ENCODE measurements at regions not wholly inside any gene's neighbourhood (a gene's known extent, or its start where the extent isn't known, plus 50 kb on each side); places are given as distances from the start of the nearest gene placed in this dataset.

GRCh38 chr5:2001300-2001699 lies 118.6 kb upstream of the IRX4 start:
- Mint-ChIP-seq H3K9me3 (peaks cover 6% of the 10 kb centered on the region), H3K36me3 (ENCODE audit: low read depth) (no peaks in the 10 kb centered on the region; the same call in 2 of the 3 replicates), H3K27me3 (ENCODE audit: insufficient read depth, low read depth, poor library complexity) (peaks cover 7% of the 10 kb centered on the region), H3K4me1 (peaks cover 11% of the 10 kb centered on the region), H3K4me3 (no peak overlapping the region), H3K27ac (no peak overlapping the region)
- Histone ChIP-seq H3K4me2 (no peak overlapping the region), H3K27ac (ENCODE audit: low read depth) (no peak overlapping the region), H3K79me2 (replicated peaks; ENCODE audit: insufficient read depth) (no peaks in the 10 kb centered on the region), H3K4me3 (no peak overlapping the region), H2AFZ (no peak overlapping the region), H4K20me1 (replicated peaks; ENCODE audit: insufficient read depth) (no peaks in the 10 kb centered on the region), H3K9me2 (ENCODE audit: insufficient read depth) (peaks cover 16% of the 10 kb centered on the region), H3K4me1 (ENCODE audit: insufficient read depth) (no peaks in the 10 kb centered on the region), H3K27me3 (ENCODE audit: insufficient read depth) (no peaks in the 10 kb centered on the region), H3K36me3 (ENCODE audit: insufficient read depth) (no peaks in the 10 kb centered on the region), H3F3A (replicated peaks; ENCODE audit: low read depth) (no peaks in the 10 kb centered on the region)
- no peak for ATAC-seq
- no peak for TF ChIP-seq CREB1 (CRISPR knock-in tag; IDR thresholded peaks at IDR 0.05; ENCODE audit: low read depth)
- no peak for TF ChIP-seq ETS1 (IDR thresholded peaks at IDR 0.05)
- TF ChIP-seq EZH2phosphoT487 (IDR thresholded peaks at IDR 0.05; ENCODE audit: unreplicated experiment): no peak
- TF ChIP-seq POLR2AphosphoS5 (IDR thresholded peaks at IDR 0.05; ENCODE audit: low read depth): no peak
- no peak for TF ChIP-seq JUNB (IDR thresholded peaks at IDR 0.05; ENCODE audit: unreplicated experiment)
- no peak for TF ChIP-seq ZNF114 (CRISPR knock-in tag; IDR thresholded peaks at IDR 0.05)
- no peak for DNase-seq (ENCODE audit: low spot score)

- no peak overlapping the region for H3K4me3 ChIP-seq
- Mint-ChIP-seq H3K36me3 (ENCODE audit: low read depth) (no peaks in the 10 kb centered on the region; the same call in 2 of the 3 replicates), H3K4me1 (peaks cover 11% of the 10 kb centered on the region), H3K27ac (no peak overlapping the region), H3K27me3 (ENCODE audit: insufficient read depth, low read depth, poor library complexity) (peaks cover 7% of the 10 kb centered on the region), H3K4me3 (no peak overlapping the region), H3K9me3 (peaks cover 6% of the 10 kb centered on the region)
- H3K9me2 ChIP-seq (ENCODE audit: insufficient read depth): peaks cover 16% of the 10 kb centered on the region
- H3K79me2 ChIP-seq (replicated peaks; ENCODE audit: insufficient read depth): no peaks in the 10 kb centered on the region
- H3F3A ChIP-seq (replicated peaks; ENCODE audit: low read depth): no peaks in the 10 kb centered on the region
- DNase-seq (ENCODE audit: low spot score): no peak
- no peak for ATAC-seq
- H3K36me3 ChIP-seq (ENCODE audit: insufficient read depth): no peaks in the 10 kb centered on the region
- H3K4me1 ChIP-seq (ENCODE audit: insufficient read depth): no peaks in the 10 kb centered on the region
- no peaks in the 10 kb centered on the region for H4K20me1 ChIP-seq (replicated peaks; ENCODE audit: insufficient read depth)
- H3K27me3 ChIP-seq (ENCODE audit: insufficient read depth): no peaks in the 10 kb centered on the region
- no peak overlapping the region for H3K4me2 ChIP-seq
- no peak overlapping the region for H3K27ac ChIP-seq (ENCODE audit: low read depth)
- no peak overlapping the region for H2AFZ ChIP-seq
- TF ChIP-seq EZH2 (IDR thresholded peaks at IDR 0.05; ENCODE audit: low read depth, unreplicated experiment): no peak
- TF ChIP-seq ZNF331 (CRISPR knock-in tag; IDR thresholded peaks at IDR 0.05; ENCODE audit: low read depth): no peak
- no peak for TF ChIP-seq ETS1 (IDR thresholded peaks at IDR 0.05)
- TF ChIP-seq ZNF114 (CRISPR knock-in tag; IDR thresholded peaks at IDR 0.05): no peak
- no peak for TF ChIP-seq ZNF462 (CRISPR knock-in tag; IDR thresholded peaks at IDR 0.05)
- no peak for TF ChIP-seq NANOG (IDR thresholded peaks at IDR 0.05; ENCODE audit: borderline replicate concordance)
- no peak for TF ChIP-seq CTCF (conservative IDR thresholded peaks at IDR 0.05; ENCODE audit: low read depth in 2 of 2)
- TF ChIP-seq JUNB (IDR thresholded peaks at IDR 0.05; ENCODE audit: unreplicated experiment): no peak
These were observed 117.9 kb upstream of the IRX4 start for GRCh38 chr5:2000591-2000990.

Measured in GM23338 (cell line).